ENCODE measurements at regions not wholly inside any gene's neighbourhood (a gene's known extent, or its start where the extent isn't known, plus 50 kb on each side); places are given as distances from the start of the nearest gene placed in this dataset.

DNA sequence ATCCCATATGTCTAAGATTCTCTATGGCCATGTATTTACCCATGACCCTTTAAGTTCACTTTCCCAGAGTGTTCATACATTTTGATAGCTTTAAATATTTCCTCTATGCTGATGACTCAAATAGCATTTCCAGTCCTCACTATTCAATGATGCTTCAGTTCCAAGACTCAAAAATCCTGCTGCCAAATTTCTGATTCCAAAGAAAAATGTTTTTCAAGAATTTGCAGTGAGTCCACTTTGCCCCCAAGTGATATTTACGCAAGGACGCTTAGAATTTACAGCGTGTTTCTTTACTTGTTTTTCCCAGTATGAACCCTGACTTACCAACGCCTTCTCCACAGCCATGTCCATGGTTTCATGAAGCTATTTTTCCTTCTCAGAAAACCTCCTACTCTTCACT is 127.9 kb upstream of the PCDH18 start:
- no peak for TF ChIP-seq POLR2A (IDR thresholded peaks at IDR 0.05)
- TF ChIP-seq, protein P1, sequence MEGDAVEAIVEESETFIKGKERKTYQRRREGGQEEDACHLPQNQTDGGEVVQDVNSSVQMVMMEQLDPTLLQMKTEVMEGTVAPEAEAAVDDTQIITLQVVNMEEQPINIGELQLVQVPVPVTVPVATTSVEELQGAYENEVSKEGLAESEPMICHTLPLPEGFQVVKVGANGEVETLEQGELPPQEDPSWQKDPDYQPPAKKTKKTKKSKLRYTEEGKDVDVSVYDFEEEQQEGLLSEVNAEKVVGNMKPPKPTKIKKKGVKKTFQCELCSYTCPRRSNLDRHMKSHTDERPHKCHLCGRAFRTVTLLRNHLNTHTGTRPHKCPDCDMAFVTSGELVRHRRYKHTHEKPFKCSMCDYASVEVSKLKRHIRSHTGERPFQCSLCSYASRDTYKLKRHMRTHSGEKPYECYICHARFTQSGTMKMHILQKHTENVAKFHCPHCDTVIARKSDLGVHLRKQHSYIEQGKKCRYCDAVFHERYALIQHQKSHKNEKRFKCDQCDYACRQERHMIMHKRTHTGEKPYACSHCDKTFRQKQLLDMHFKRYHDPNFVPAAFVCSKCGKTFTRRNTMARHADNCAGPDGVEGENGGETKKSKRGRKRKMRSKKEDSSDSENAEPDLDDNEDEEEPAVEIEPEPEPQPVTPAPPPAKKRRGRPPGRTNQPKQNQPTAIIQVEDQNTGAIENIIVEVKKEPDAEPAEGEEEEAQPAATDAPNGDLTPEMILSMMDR (IDR thresholded peaks at IDR 0.05), result no peak

Data from body of pancreas (tissue), 4 donors.